Endothelial cell (in vitro differentiated cells): ENCODE measurements at regions not wholly inside any gene's neighbourhood (a gene's known extent, or its start where the extent isn't known, plus 50 kb on each side); places are given as distances from the start of the nearest gene placed in this dataset.
"Not testable (repeated sequence)": the region's sequence is repeated elsewhere in the genome, so short reads cannot be mapped to it uniquely, and the experiment has no call there.

Source experiments
- DNase-seq: peaks from one replicate; pipeline ENCODE4 v3.0.0; 2021; ENCODE audit warnings: low spot score
- H3K27ac Mint-ChIP-seq: one replicate; pipeline ENCODE4 v1.8.0; 2021; ENCODE audit warnings: mixed read lengths, inconsistent platforms; ENCODE audit not compliant: unreplicated experiment
- H3K27me3 Mint-ChIP-seq: one replicate; pipeline ENCODE4 v1.8.0; 2021; ENCODE audit warnings: mild to moderate bottlenecking, moderate library complexity, mixed read lengths, inconsistent platforms; ENCODE audit not compliant: unreplicated experiment
- H3K36me3 Mint-ChIP-seq: one replicate; pipeline ENCODE4 v1.8.0; 2021; ENCODE audit warnings: mild to moderate bottlenecking, low read depth, mixed read lengths, inconsistent platforms; ENCODE audit not compliant: unreplicated experiment
- H3K4me1 Mint-ChIP-seq: one replicate; pipeline ENCODE4 v1.8.0; 2021; ENCODE audit warnings: mild to moderate bottlenecking, mixed read lengths, inconsistent platforms; ENCODE audit not compliant: unreplicated experiment
- H3K4me3 Mint-ChIP-seq: one replicate; pipeline ENCODE4 v1.8.0; 2021; ENCODE audit warnings: mild to moderate bottlenecking, mixed read lengths, inconsistent platforms; ENCODE audit not compliant: unreplicated experiment
- H3K9me3 Mint-ChIP-seq: one replicate; pipeline ENCODE4 v1.8.0; 2021; ENCODE audit warnings: mixed read lengths, inconsistent platforms; ENCODE audit not compliant: unreplicated experiment
- TF ChIP-seq, protein P1 (sequence below): fragments of 200-600 bp; sonication (generic); IDR thresholded peaks from one replicate; pipeline ENCODE4 v1.5.0; 2021; ENCODE audit warnings: antibody characterized with exemption; ENCODE audit not compliant: unreplicated experiment

DNA sequence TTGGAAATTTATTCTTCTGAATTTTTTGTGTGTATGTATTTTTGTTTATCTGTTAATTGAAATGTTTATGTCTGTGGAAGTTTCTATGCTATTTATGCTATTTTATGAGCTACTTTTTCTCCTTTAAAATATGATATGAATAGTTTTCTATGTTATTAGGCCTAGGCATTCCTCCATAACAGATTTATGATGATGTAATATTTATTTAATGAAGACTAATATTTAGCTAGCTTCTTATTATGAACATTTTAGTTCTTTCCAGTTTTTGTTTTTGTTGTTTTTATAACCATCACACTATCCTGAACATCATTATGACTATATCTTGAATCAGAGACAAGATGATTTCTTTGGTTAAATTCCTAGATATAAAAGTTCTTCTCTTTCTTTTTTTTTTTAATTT is 70.7 kb downstream of the P2RY1 start:
- no peaks in the 10 kb centered on the region for H3K4me1 Mint-ChIP-seq
- H3K36me3 Mint-ChIP-seq: no peaks in the 10 kb centered on the region
- DNase-seq: no peak
- TF ChIP-seq, protein P1, sequence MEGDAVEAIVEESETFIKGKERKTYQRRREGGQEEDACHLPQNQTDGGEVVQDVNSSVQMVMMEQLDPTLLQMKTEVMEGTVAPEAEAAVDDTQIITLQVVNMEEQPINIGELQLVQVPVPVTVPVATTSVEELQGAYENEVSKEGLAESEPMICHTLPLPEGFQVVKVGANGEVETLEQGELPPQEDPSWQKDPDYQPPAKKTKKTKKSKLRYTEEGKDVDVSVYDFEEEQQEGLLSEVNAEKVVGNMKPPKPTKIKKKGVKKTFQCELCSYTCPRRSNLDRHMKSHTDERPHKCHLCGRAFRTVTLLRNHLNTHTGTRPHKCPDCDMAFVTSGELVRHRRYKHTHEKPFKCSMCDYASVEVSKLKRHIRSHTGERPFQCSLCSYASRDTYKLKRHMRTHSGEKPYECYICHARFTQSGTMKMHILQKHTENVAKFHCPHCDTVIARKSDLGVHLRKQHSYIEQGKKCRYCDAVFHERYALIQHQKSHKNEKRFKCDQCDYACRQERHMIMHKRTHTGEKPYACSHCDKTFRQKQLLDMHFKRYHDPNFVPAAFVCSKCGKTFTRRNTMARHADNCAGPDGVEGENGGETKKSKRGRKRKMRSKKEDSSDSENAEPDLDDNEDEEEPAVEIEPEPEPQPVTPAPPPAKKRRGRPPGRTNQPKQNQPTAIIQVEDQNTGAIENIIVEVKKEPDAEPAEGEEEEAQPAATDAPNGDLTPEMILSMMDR: no peak
- H3K9me3 Mint-ChIP-seq: no peaks in the 10 kb centered on the region
- no peak overlapping the region for H3K27ac Mint-ChIP-seq
- H3K27me3 Mint-ChIP-seq: no peaks in the 10 kb centered on the region
- no peak overlapping the region for H3K4me3 Mint-ChIP-seq

DNA sequence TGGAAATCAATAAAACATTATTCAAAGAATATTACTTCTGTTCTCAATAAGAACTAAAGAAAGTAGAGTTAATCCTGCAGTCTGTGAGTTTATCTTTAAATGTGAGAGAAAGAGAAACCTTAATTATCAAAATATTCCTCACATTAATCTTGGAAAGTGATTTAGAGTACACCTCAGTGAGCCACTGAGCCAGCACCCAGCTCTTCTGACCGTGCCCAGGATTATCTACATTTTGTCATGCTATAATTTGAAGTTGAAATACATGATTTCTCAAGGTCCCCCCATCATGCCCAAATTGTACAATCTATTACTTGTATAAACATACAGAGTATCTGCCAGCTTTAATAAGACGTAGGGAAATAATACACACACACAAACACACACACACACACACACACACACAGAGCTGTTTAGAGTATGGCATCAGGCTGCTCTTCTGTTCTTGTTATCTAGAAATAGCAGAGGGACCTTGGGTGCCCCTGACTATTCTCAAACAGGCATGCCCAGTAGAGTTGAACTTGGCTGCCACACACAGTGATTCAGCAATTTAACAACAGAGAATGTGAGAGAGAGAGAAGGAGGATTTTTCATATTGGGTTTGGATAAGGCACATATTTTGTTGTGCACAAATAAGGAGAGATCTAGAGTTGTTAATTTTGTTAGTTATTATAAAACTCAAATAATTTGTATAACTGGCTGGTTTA is 74.4 kb downstream of the P2RY1 start:
- no peak overlapping the region for H3K27ac Mint-ChIP-seq
- DNase-seq: no peak

DNA sequence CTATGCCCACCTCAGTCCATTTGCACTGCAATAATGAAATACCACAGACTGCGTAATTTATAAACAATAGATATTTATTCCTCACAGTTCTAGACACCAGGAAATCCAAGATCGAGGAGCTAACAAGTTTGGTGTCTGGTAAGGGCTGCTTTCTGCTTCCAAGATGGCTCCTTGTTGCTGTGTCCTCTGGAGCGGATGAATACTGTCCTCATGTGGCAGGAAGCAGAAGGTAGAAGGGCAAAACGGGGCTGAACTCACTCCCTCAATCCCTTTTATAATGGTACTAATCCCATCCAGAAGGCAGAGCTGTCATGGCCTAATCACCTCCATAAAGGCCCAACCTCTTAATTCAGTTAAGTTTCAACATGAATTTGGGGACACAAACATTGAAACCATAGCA is 75.3 kb downstream of the P2RY1 start:
- Mint-ChIP-seq H3K27ac (no peak overlapping the region), H3K9me3 (no peaks in the 10 kb centered on the region), H3K27me3 (peaks cover 2% of the 10 kb centered on the region), H3K4me1 (no peaks in the 10 kb centered on the region), H3K4me3 (no peak overlapping the region), H3K36me3 (no peaks in the 10 kb centered on the region)
- no peak for DNase-seq
- TF ChIP-seq, protein P1: no peak

More for the DNA sequence above, 74.4 kb downstream of the P2RY1 start:
- no peaks in the 10 kb centered on the region for H3K4me1 Mint-ChIP-seq
- peaks cover 2% of the 10 kb centered on the region for H3K27me3 Mint-ChIP-seq
- TF ChIP-seq, protein P1: no peak
- H3K4me3 Mint-ChIP-seq: no peak overlapping the region
- H3K36me3 Mint-ChIP-seq: no peaks in the 10 kb centered on the region
- H3K9me3 Mint-ChIP-seq: no peaks in the 10 kb centered on the region

DNA sequence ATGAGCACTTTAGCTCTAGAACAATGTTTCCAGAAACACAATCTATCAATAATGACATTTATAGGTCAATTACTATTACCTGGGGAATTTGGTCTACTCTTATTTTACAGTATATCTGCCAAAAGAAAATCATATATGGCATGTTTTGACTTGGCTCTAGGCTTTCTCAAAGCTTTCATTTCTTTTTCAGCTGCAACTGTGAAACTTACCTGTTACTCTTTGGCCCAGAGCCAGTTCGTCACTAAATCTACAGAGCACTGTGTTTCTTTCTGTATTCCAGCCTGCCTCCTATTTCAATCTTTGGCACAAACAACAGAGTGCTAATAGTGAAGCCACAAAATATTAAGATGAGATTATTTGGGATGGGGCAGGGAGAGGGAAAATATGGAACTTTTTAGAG is 76.0 kb downstream of the P2RY1 start:
- TF ChIP-seq, protein P1: no peak
- no peaks in the 10 kb centered on the region for H3K36me3 Mint-ChIP-seq
- peaks cover 2% of the 10 kb centered on the region for H3K27me3 Mint-ChIP-seq
- no peak overlapping the region for H3K4me3 Mint-ChIP-seq
- no peaks in the 10 kb centered on the region for H3K4me1 Mint-ChIP-seq
- no peak overlapping the region for H3K27ac Mint-ChIP-seq
- no peak for DNase-seq
- no peaks in the 10 kb centered on the region for H3K9me3 Mint-ChIP-seq

DNA sequence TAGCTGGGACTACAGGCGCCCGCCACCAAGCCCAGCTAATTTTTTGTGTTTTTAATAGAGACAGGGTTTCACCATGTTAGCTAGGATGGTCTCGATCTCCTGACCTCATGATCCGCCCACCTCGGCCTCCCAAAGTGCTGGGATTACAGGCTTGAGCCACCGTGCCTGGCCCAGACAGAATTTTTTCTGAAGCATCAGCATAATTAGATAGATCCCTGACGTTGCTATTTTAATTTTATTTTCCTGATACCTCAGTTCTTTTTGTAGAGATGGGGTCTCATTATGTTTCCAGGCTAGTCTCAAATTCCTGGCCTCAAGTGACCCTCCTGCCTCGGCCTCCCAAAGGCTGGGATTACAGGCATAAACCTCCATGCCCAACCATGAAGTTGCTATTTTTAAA is 79.8 kb downstream of the P2RY1 start:
- not testable (repeated sequence) for H3K36me3 Mint-ChIP-seq, H3K27ac Mint-ChIP-seq

More for the DNA sequence above, 79.8 kb downstream of the P2RY1 start:
- not testable (repeated sequence) for DNase-seq, H3K9me3 Mint-ChIP-seq, H3K4me1 Mint-ChIP-seq, H3K27me3 Mint-ChIP-seq, H3K4me3 Mint-ChIP-seq
